Hepatocyte (in vitro differentiated cells): ENCODE measurements at regions not wholly inside any gene's neighbourhood (a gene's known extent, or its start where the extent isn't known, plus 50 kb on each side); places are given as distances from the start of the nearest gene placed in this dataset.
"Not testable (repeated sequence)": the region's sequence is repeated elsewhere in the genome, so short reads cannot be mapped to it uniquely, and the experiment has no call there.

Experiments used
- DNase-seq: peaks from one replicate; pipeline ENCODE4 v3.0.0-alpha.2; 2016; ENCODE audit warnings: low spot score
- H2AFZ ChIP-seq: fragments of 200-600 bp; sonication (generic); 2 replicates; pipeline ENCODE4 v1.6.0; 2016; ENCODE audit warnings: antibody characterized with exemption, mild to moderate bottlenecking
- H3K27ac ChIP-seq: fragments of 200-600 bp; sonication (generic); 2 replicates; pipeline ENCODE4 v1.5.1; 2016; ENCODE audit warnings: mild to moderate bottlenecking
- H3K27me3 ChIP-seq: fragments of 200-600 bp; sonication (generic); 2 replicates; pipeline ENCODE4 v1.6.1; 2016
- H3K36me3 ChIP-seq: fragments of 200-600 bp; sonication (generic); replicated peaks from 2 replicates; pipeline ENCODE4 v1.5.1; 2016; ENCODE audit warnings: low read depth; ENCODE audit not compliant: insufficient read depth
- H3K4me1 ChIP-seq: fragments of 200-600 bp; sonication (generic); 2 replicates; pipeline ENCODE4 v1.5.1; 2016; ENCODE audit warnings: mild to moderate bottlenecking, moderate library complexity; ENCODE audit not compliant: insufficient read depth
- H3K4me2 ChIP-seq: fragments of 200-600 bp; sonication (generic); 2 replicates; pipeline ENCODE4 v1.6.0; 2016
- H3K4me3 ChIP-seq: fragments of 200-600 bp; sonication (generic); 2 replicates; pipeline ENCODE4 v1.5.1; 2016; ENCODE audit warnings: mild to moderate bottlenecking
- H3K79me2 ChIP-seq: fragments of 200-600 bp; sonication (generic); 2 replicates; pipeline ENCODE4 v1.6.0; 2017; ENCODE audit warnings: mild to moderate bottlenecking
- H3K9me2 ChIP-seq: fragments of 200-600 bp; sonication (generic); replicated peaks from 2 replicates; pipeline ENCODE4 v1.6.0; 2017; ENCODE audit warnings: mild to moderate bottlenecking; ENCODE audit not compliant: insufficient read depth
- H3K9me3 ChIP-seq: fragments of 200-600 bp; sonication (generic); 2 replicates; pipeline ENCODE4 v1.5.1; 2016; ENCODE audit warnings: low read depth, mild to moderate bottlenecking
- H4K20me1 ChIP-seq: fragments of 200-600 bp; sonication (generic); 2 replicates; pipeline ENCODE4 v1.6.0; 2016; ENCODE audit warnings: mild to moderate bottlenecking; ENCODE audit not compliant: insufficient read depth, poor library complexity, severe bottlenecking
- CTCF ChIP-seq: fragments of 200-600 bp; sonication (generic); IDR thresholded peaks from 2 replicates; pipeline ENCODE4 v1.5.1; 2016; ENCODE audit warnings: antibody characterized with exemption, mild to moderate bottlenecking; ENCODE audit not compliant: poor library complexity
- EZH2 ChIP-seq: fragments of 200-600 bp; sonication (generic); IDR thresholded peaks from 2 replicates; pipeline ENCODE4 v1.6.1; 2016; ENCODE audit warnings: antibody characterized with exemption, mild to moderate bottlenecking, borderline replicate concordance
- EZH2phosphoT487 ChIP-seq: fragments of 200-600 bp; sonication (generic); IDR thresholded peaks from one replicate; pipeline ENCODE4 v1.6.1; 2018; ENCODE audit warnings: antibody characterized with exemption, mild to moderate bottlenecking, low read depth, moderate library complexity; ENCODE audit not compliant: unreplicated experiment, severe bottlenecking
- WGBS: methylation state at CpG from one replicate; pipeline ENCODE4 v1.1.6; 2016; ENCODE audit warnings: low lambda C conversion rate; ENCODE audit errors: missing lambda C conversion rate; 5-methylcytosine and 5-hydroxymethylcytosine counted together

- H3K4me3 ChIP-seq, result no peak overlapping the region
- TF ChIP-seq CTCF (no peak), EZH2 (no peak), EZH2phosphoT487 (no peak)
- H3K4me1 ChIP-seq, result no peaks in the 10 kb centered on the region
- no peak overlapping the region for H2AFZ ChIP-seq
- no peaks in the 10 kb centered on the region for H3K9me2 ChIP-seq
- no peak for DNase-seq
- H3K36me3 ChIP-seq, result no peaks in the 10 kb centered on the region
- H3K27ac ChIP-seq, result no peak overlapping the region
- no peaks in the 10 kb centered on the region for H4K20me1 ChIP-seq
- H3K27me3 ChIP-seq, result no peaks in the 10 kb centered on the region
- no peaks in the 10 kb centered on the region for H3K9me3 ChIP-seq
- no peaks in the 10 kb centered on the region for H3K79me2 ChIP-seq
- H3K4me2 ChIP-seq, result no peak overlapping the region
- 92% methylated on average over 11 of the region's 11 CpGs for WGBS
Observed at GRCh38 chr4:170804930-170805329, 715.2 kb upstream of the AADAT start.

- H3K4me1 ChIP-seq, result no peaks in the 10 kb centered on the region
- H3K4me2 ChIP-seq, result no peak overlapping the region
- no peaks in the 10 kb centered on the region for H3K79me2 ChIP-seq
- H3K9me3 ChIP-seq, result no peaks in the 10 kb centered on the region
- H3K9me2 ChIP-seq, result no peaks in the 10 kb centered on the region
- no peaks in the 10 kb centered on the region for H3K36me3 ChIP-seq
- 93% methylated on average over 1 of the region's 1 CpG for WGBS
- no peak overlapping the region for H2AFZ ChIP-seq
- TF ChIP-seq EZH2, result no peak
- no peak for TF ChIP-seq EZH2phosphoT487
- no peak for TF ChIP-seq CTCF
- H3K27ac ChIP-seq, result no peak overlapping the region
- no peaks in the 10 kb centered on the region for H4K20me1 ChIP-seq
- DNase-seq, result no peak
- no peaks in the 10 kb centered on the region for H3K27me3 ChIP-seq
- H3K4me3 ChIP-seq, result no peak overlapping the region
Observed at GRCh38 chr4:170803492-170803891, 713.7 kb upstream of the AADAT start.

- Histone ChIP-seq H3K27ac (no peak overlapping the region), H3K4me1 (no peaks in the 10 kb centered on the region), H3K27me3 (no peaks in the 10 kb centered on the region), H3K4me2 (no peak overlapping the region), H3K79me2 (no peaks in the 10 kb centered on the region), H3K9me2 (no peaks in the 10 kb centered on the region), H3K36me3 (no peaks in the 10 kb centered on the region), H3K4me3 (no peak overlapping the region), H3K9me3 (no peaks in the 10 kb centered on the region), H4K20me1 (no peaks in the 10 kb centered on the region), H2AFZ (no peak overlapping the region)
- 81% methylated on average over 3 of the region's 3 CpGs for WGBS
- no peak for DNase-seq
- TF ChIP-seq CTCF (no peak), EZH2phosphoT487 (no peak), EZH2 (no peak)
Observed at GRCh38 chr4:170801771-170802170, 712.0 kb upstream of the AADAT start.

GRCh38 chr4:170794525-170794924 lies 704.8 kb upstream of the AADAT start:
- Histone ChIP-seq H3K4me1 (no peaks in the 10 kb centered on the region), H3K27ac (no peak overlapping the region), H3K4me3 (no peak overlapping the region), H3K4me2 (no peak overlapping the region), H2AFZ (no peak overlapping the region), H3K36me3 (no peaks in the 10 kb centered on the region), H4K20me1 (no peaks in the 10 kb centered on the region), H3K27me3 (no peaks in the 10 kb centered on the region), H3K79me2 (no peaks in the 10 kb centered on the region), H3K9me3 (no peaks in the 10 kb centered on the region), H3K9me2 (no peaks in the 10 kb centered on the region)
- 80% methylated on average over 3 of the region's 3 CpGs for WGBS
- TF ChIP-seq EZH2 (no peak), EZH2phosphoT487 (no peak), CTCF (no peak)
- no peak for DNase-seq

- H3K4me2 ChIP-seq, result peak overlapping the region; percentile 25
- not testable (repeated sequence) for H3K27me3 ChIP-seq, H3K9me3 ChIP-seq, H3K79me2 ChIP-seq, H3K9me2 ChIP-seq, DNase-seq, H3K4me3 ChIP-seq, H3K4me1 ChIP-seq, H3K36me3 ChIP-seq, H4K20me1 ChIP-seq, H3K27ac ChIP-seq, H2AFZ ChIP-seq
- 80% methylated on average over 26 of the region's 28 CpGs for WGBS
Observed at GRCh38 chr4:170788540-170789051, 698.8 kb upstream of the AADAT start.
